Neural cell (in vitro differentiated cells): ENCODE measurements at regions not wholly inside any gene's neighbourhood (a gene's known extent, or its start where the extent isn't known, plus 50 kb on each side); places are given as distances from the start of the nearest gene placed in this dataset.

Experiments used
- H2AFZ ChIP-seq: fragments of 200-600, 300-800 bp; sonication (generic), shearing (Covaris generic); 2 replicates; pipeline ENCODE4 v1.6.0; 2014; ENCODE audit warnings: low read depth, mild to moderate bottlenecking, antibody characterized with exemption, low read length, moderate library complexity
- H3F3A ChIP-seq: fragments of 200-600 bp; shearing (Covaris generic); 2 replicates; pipeline ENCODE4 v1.6.1; 2016; ENCODE audit warnings: mild to moderate bottlenecking, moderate library complexity, mixed read lengths, antibody characterized with exemption, low read length; ENCODE audit not compliant: insufficient read depth, poor library complexity, severe bottlenecking
- H3K27ac ChIP-seq: fragments of 200-600, 300-800 bp; sonication (generic), shearing (Covaris generic); 2 replicates; pipeline ENCODE4 v1.5.1; 2014; ENCODE audit warnings: mild to moderate bottlenecking, low read length, moderate library complexity
- H3K27me3 ChIP-seq: fragments of 300-800, 200-600 bp; sonication (generic), shearing (Covaris generic); 2 replicates; pipeline ENCODE4 v1.6.0; 2014; ENCODE audit warnings: mild to moderate bottlenecking, low read depth, low read length, moderate library complexity; ENCODE audit not compliant: insufficient read depth
- H3K36me3 ChIP-seq: fragments of 300-800, 200-600 bp; sonication (generic), shearing (Covaris generic); 2 replicates; pipeline ENCODE4 v1.5.1; 2014; ENCODE audit warnings: mild to moderate bottlenecking, antibody characterized with exemption, low read length, moderate library complexity; ENCODE audit not compliant: insufficient read depth
- H3K4me2 ChIP-seq: fragments of 300-800, 200-600 bp; sonication (generic), shearing (Covaris generic); 2 replicates; pipeline ENCODE4 v1.6.0; 2014; ENCODE audit warnings: mild to moderate bottlenecking, low read length
- H3K4me3 ChIP-seq: fragments of 300-800, 200-600 bp; sonication (generic), shearing (Covaris generic); 2 replicates; pipeline ENCODE4 v1.5.1; 2014; ENCODE audit warnings: mild to moderate bottlenecking, low read length, moderate library complexity
- H3K79me2 ChIP-seq: fragments of 200-600 bp; shearing (Covaris generic); replicated peaks from 2 replicates; pipeline ENCODE4 v1.6.0; 2014; ENCODE audit warnings: mild to moderate bottlenecking, low read length, moderate library complexity; ENCODE audit not compliant: insufficient read depth
- H3K9ac ChIP-seq: fragments of 300-800, 200-600 bp; sonication (generic), shearing (Covaris generic); 2 replicates; pipeline ENCODE4 v1.6.1; 2016; ENCODE audit warnings: mild to moderate bottlenecking, low read length, mixed read lengths
- H3K9me2 ChIP-seq: fragments of 200-600 bp; shearing (Covaris generic); 2 replicates; pipeline ENCODE4 v1.6.1; 2016; ENCODE audit warnings: mild to moderate bottlenecking, low read length, mixed read lengths; ENCODE audit not compliant: insufficient read depth
- H3K9me3 ChIP-seq: fragments of 200-600, 300-800 bp; sonication (generic), shearing (Covaris generic); 2 replicates; pipeline ENCODE4 v1.6.1; 2016; ENCODE audit warnings: mild to moderate bottlenecking, mixed run types, low read length, moderate library complexity, mixed read lengths
- H4K20me1 ChIP-seq: fragments of 200-600 bp; shearing (Covaris generic); 2 replicates; pipeline ENCODE4 v1.6.1; 2016; ENCODE audit warnings: mild to moderate bottlenecking, mixed run types; ENCODE audit not compliant: insufficient read depth
- EP300 ChIP-seq: fragments of 450-650 bp; conservative IDR thresholded peaks from 2 replicates; pipeline ENCODE4 v1.6.1; 2014; ENCODE audit warnings: antibody characterized with exemption, mild to moderate bottlenecking, moderate library complexity; ENCODE audit not compliant: poor library complexity, severe bottlenecking
- EZH2 ChIP-seq: fragments of 200-600, 300-800 bp; shearing (Covaris generic), sonication (generic); IDR thresholded peaks from 2 replicates; pipeline ENCODE4 v1.6.1; 2014; ENCODE audit warnings: antibody characterized with exemption, low read length, borderline replicate concordance, mild to moderate bottlenecking; ENCODE audit not compliant: insufficient read depth, poor library complexity, severe bottlenecking
- MXI1 ChIP-seq: fragments of 450-650 bp; conservative IDR thresholded peaks from 2 replicates; pipeline ENCODE4 v1.6.1; 2014; ENCODE audit warnings: antibody characterized with exemption, mild to moderate bottlenecking; ENCODE audit not compliant: poor library complexity, severe bottlenecking
- POLR2AphosphoS5 ChIP-seq: IDR thresholded peaks from 2 replicates; pipeline ENCODE4 v1.6.1; 2012
- RAD21 ChIP-seq: fragments of 450-650 bp; conservative IDR thresholded peaks from 2 replicates; pipeline ENCODE4 v1.6.1; 2014; ENCODE audit warnings: antibody characterized with exemption, mild to moderate bottlenecking, moderate library complexity
- SMC3 ChIP-seq: fragments of 450-650 bp; conservative IDR thresholded peaks from 2 replicates; pipeline ENCODE4 v1.6.1; 2014; ENCODE audit warnings: antibody characterized with exemption, mild to moderate bottlenecking, moderate library complexity; ENCODE audit not compliant: poor library complexity
- TAF1 ChIP-seq: IDR thresholded peaks from 2 replicates; pipeline ENCODE4 v1.6.1; 2012; ENCODE audit warnings: low read depth
- TF ChIP-seq, protein P1 (sequence below): fragments of 450-650 bp; IDR thresholded peaks from 2 replicates; pipeline ENCODE4 v1.5.1; 2014; ENCODE audit warnings: antibody characterized with exemption, mild to moderate bottlenecking, moderate library complexity; ENCODE audit not compliant: poor library complexity, severe bottlenecking
- TF ChIP-seq, protein P2 (sequence below): IDR thresholded peaks from 2 replicates; pipeline ENCODE4 v1.6.1; 2012; ENCODE audit warnings: borderline replicate concordance

DNA sequence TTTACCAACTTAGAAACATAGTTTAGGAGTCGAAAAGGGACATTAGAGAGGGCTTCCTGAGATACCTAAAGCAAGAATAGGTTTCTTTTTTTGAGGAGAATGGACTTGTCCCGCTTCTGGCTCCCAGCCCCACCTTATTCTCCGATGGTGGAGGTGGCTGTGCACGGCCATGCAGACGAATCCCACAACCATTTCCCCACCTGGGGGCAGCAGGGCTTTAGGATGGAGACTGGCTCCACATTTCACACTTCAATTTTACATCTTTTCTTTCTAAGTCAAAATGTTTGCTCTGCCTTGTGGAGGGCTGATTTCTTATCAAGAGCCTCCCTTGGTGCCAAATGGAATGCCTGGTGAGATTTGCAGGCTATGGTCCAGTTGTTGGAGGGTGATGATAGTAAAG lies 118.5 kb downstream of the GLRX3 start:
- no peaks in the 10 kb centered on the region for H3F3A ChIP-seq
- no peak for TF ChIP-seq EZH2
- peak; percentile 28 for TF ChIP-seq RAD21
- TF ChIP-seq, protein P1, sequence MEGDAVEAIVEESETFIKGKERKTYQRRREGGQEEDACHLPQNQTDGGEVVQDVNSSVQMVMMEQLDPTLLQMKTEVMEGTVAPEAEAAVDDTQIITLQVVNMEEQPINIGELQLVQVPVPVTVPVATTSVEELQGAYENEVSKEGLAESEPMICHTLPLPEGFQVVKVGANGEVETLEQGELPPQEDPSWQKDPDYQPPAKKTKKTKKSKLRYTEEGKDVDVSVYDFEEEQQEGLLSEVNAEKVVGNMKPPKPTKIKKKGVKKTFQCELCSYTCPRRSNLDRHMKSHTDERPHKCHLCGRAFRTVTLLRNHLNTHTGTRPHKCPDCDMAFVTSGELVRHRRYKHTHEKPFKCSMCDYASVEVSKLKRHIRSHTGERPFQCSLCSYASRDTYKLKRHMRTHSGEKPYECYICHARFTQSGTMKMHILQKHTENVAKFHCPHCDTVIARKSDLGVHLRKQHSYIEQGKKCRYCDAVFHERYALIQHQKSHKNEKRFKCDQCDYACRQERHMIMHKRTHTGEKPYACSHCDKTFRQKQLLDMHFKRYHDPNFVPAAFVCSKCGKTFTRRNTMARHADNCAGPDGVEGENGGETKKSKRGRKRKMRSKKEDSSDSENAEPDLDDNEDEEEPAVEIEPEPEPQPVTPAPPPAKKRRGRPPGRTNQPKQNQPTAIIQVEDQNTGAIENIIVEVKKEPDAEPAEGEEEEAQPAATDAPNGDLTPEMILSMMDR: peak; percentile 18
- TF ChIP-seq SMC3: peak; percentile 16

DNA sequence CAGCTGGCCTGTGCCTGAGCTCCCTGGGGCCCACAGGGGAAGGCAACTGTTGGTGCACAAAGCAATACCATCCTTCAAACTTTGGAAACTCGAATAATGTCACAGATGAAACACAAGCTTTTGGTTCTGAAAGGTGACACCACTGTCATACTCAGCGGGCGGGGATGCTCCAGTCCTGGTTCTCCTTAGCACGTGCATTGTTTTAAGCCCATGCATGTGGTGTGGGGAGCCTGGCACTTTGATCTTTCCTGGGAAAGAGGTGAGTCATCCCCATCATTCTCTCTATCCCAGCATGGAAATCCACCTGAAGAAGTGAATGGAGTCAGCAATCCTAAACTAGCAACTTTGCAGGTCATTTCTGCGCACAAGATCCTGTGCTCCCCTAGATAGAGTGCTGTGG lies 119.6 kb downstream of the GLRX3 start:
- no peak for TF ChIP-seq EP300
- TF ChIP-seq, protein P1: no peak
- no peak for TF ChIP-seq POLR2AphosphoS5
- no peak for TF ChIP-seq RAD21
- no peak for TF ChIP-seq TAF1
- TF ChIP-seq SMC3: no peak
- no peak for TF ChIP-seq EZH2
- TF ChIP-seq MXI1: no peak
- TF ChIP-seq, protein P2, sequence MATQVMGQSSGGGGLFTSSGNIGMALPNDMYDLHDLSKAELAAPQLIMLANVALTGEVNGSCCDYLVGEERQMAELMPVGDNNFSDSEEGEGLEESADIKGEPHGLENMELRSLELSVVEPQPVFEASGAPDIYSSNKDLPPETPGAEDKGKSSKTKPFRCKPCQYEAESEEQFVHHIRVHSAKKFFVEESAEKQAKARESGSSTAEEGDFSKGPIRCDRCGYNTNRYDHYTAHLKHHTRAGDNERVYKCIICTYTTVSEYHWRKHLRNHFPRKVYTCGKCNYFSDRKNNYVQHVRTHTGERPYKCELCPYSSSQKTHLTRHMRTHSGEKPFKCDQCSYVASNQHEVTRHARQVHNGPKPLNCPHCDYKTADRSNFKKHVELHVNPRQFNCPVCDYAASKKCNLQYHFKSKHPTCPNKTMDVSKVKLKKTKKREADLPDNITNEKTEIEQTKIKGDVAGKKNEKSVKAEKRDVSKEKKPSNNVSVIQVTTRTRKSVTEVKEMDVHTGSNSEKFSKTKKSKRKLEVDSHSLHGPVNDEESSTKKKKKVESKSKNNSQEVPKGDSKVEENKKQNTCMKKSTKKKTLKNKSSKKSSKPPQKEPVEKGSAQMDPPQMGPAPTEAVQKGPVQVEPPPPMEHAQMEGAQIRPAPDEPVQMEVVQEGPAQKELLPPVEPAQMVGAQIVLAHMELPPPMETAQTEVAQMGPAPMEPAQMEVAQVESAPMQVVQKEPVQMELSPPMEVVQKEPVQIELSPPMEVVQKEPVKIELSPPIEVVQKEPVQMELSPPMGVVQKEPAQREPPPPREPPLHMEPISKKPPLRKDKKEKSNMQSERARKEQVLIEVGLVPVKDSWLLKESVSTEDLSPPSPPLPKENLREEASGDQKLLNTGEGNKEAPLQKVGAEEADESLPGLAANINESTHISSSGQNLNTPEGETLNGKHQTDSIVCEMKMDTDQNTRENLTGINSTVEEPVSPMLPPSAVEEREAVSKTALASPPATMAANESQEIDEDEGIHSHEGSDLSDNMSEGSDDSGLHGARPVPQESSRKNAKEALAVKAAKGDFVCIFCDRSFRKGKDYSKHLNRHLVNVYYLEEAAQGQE: no peak
- Histone ChIP-seq H3K4me2 (no peak overlapping the region), H3K79me2 (no peaks in the 10 kb centered on the region)

More for the DNA sequence above, 118.5 kb downstream of the GLRX3 start:
- H3K9me3 ChIP-seq: no peaks in the 10 kb centered on the region
- H2AFZ ChIP-seq: no peak overlapping the region
- no peak overlapping the region for H3K4me3 ChIP-seq
- no peaks in the 10 kb centered on the region for H3K79me2 ChIP-seq
- H3K36me3 ChIP-seq: no peaks in the 10 kb centered on the region
- no peaks in the 10 kb centered on the region for H3K27me3 ChIP-seq
- no peak overlapping the region for H3K9ac ChIP-seq
- no peak overlapping the region for H3K4me2 ChIP-seq
- H3K9me2 ChIP-seq: no peaks in the 10 kb centered on the region
- no peaks in the 10 kb centered on the region for H4K20me1 ChIP-seq
- no peak overlapping the region for H3K27ac ChIP-seq

More for the DNA sequence above, 119.6 kb downstream of the GLRX3 start:
- Histone ChIP-seq H2AFZ (no peak overlapping the region), H3K27ac (no peak overlapping the region), H4K20me1 (no peaks in the 10 kb centered on the region), H3F3A (no peaks in the 10 kb centered on the region), H3K9ac (no peak overlapping the region), H3K4me3 (no peak overlapping the region), H3K9me2 (no peaks in the 10 kb centered on the region), H3K27me3 (no peaks in the 10 kb centered on the region), H3K9me3 (no peaks in the 10 kb centered on the region), H3K36me3 (no peaks in the 10 kb centered on the region)
